IMR-90 (cell line): ENCODE measurements at regions not wholly inside any gene's neighbourhood (a gene's known extent, or its start where the extent isn't known, plus 50 kb on each side); places are given as distances from the start of the nearest gene placed in this dataset.

Source experiments
- ATAC-seq: fragments of 200-7000 bp; cut with Tn5 transposase; 2 replicates; pipeline ENCODE4 v1.9.1; 2020; ENCODE audit warnings: low read depth, mild to moderate bottlenecking, moderate library complexity
- BruUV-seq: library from RNA; stranded (reverse); fragments of 400-500 nt; replicated peaks from 2 replicates; lab custom pipeline; 2021; lab: Mats Ljungman, UMichigan
- CTCF ChIA-PET: fragments of 300-600 bp; formaldehyde crosslinking; extraction: SDS; loops from one replicate; lab custom pipeline; 2021; ENCODE audit warnings: antibody characterized with exemption; lab: Yijun Ruan, JAX
- POLR2A ChIA-PET: fragments of 300-600 bp; sonication (Branson Sonifier 250); formaldehyde crosslinking; loops from one replicate; lab custom pipeline; 2022; ENCODE audit warnings: antibody characterized with exemption; ENCODE audit not compliant: unreplicated experiment; lab: Charles Lee
- DNase-seq: peaks from one replicate; pipeline ENCODE4 v3.0.0; 2013
- H2AFZ ChIP-seq: replicated peaks from 2 replicates; pipeline ENCODE3; 2013; ENCODE audit warnings: low read length, mild to moderate bottlenecking; ENCODE audit not compliant: poor library complexity
- H2AK5ac ChIP-seq: 2 replicates; pipeline ENCODE4 v1.6.1; 2013; ENCODE audit warnings: low read depth, low read length, inconsistent platforms
- H2AK9ac ChIP-seq: replicated peaks from 2 replicates; pipeline ENCODE3; 2013; ENCODE audit warnings: mild to moderate bottlenecking, low read depth, low read length, moderate library complexity; ENCODE audit not compliant: poor library complexity
- H2BK120ac ChIP-seq: 2 replicates; pipeline ENCODE4 v1.6.1; 2013; ENCODE audit warnings: low read depth, low read length, inconsistent platforms
- H2BK15ac ChIP-seq: 3 replicates; pipeline ENCODE4 v1.6.1; 2013; ENCODE audit warnings: low read depth, low read length, inconsistent platforms
- H2BK20ac ChIP-seq: 2 replicates; pipeline ENCODE4 v1.6.1; 2013; ENCODE audit warnings: low read depth, mild to moderate bottlenecking, inconsistent platforms, low read length, moderate library complexity
- H2BK5ac ChIP-seq: 2 replicates; pipeline ENCODE4 v1.6.1; 2013; ENCODE audit warnings: mild to moderate bottlenecking, low read depth, low read length, inconsistent platforms; ENCODE audit not compliant: poor library complexity, severe bottlenecking
- H3K14ac ChIP-seq: replicated peaks from 2 replicates; pipeline ENCODE4 v1.6.1; 2013; ENCODE audit warnings: low read depth, low read length, inconsistent platforms
- H3K18ac ChIP-seq: 2 replicates; pipeline ENCODE4 v1.6.1; 2013; ENCODE audit warnings: low read depth, low read length, control low read depth
- H3K23ac ChIP-seq: 2 replicates; pipeline ENCODE4 v1.6.1; 2013; ENCODE audit warnings: low read depth, low read length, inconsistent platforms
- H3K27ac ChIP-seq: 2 replicates; pipeline ENCODE4 v1.5.1; 2013; ENCODE audit warnings: mild to moderate bottlenecking, control low read depth, low read length; ENCODE audit not compliant: insufficient read depth
- H3K27me3 ChIP-seq: 2 replicates; pipeline ENCODE4 v1.6.1; 2013; ENCODE audit warnings: low read length; ENCODE audit not compliant: control insufficient read depth, insufficient read depth
- H3K36me3 ChIP-seq: 2 replicates; pipeline ENCODE4 v1.6.1; 2013; ENCODE audit warnings: low read length, mixed read lengths; ENCODE audit not compliant: control insufficient read depth, insufficient read depth
- H3K4ac ChIP-seq: 2 replicates; pipeline ENCODE4 v1.6.1; 2013; ENCODE audit warnings: low read depth, low read length, inconsistent platforms
- H3K4me1 ChIP-seq: 2 replicates; pipeline ENCODE4 v1.6.1; 2013; ENCODE audit warnings: low read length, mixed read lengths; ENCODE audit not compliant: control insufficient read depth, insufficient read depth
- H3K4me2 ChIP-seq: 2 replicates; pipeline ENCODE4 v1.6.1; 2013; ENCODE audit warnings: low read depth, mild to moderate bottlenecking, control low read depth, low read length, moderate library complexity
- H3K4me3 ChIP-seq: 2 replicates; pipeline ENCODE4 v1.5.1; 2013; ENCODE audit warnings: low read depth, mild to moderate bottlenecking, control low read depth, low read length, moderate library complexity; ENCODE audit not compliant: insufficient read depth
- H3K56ac ChIP-seq: 2 replicates; pipeline ENCODE4 v1.6.1; 2013; ENCODE audit warnings: low read length, inconsistent platforms; ENCODE audit not compliant: insufficient read depth; ENCODE audit errors: extremely low read depth
- H3K79me1 ChIP-seq, 2 experiments: 2 replicates each; pipeline ENCODE4 v1.6.1; 2013; ENCODE audit warnings: low read length in 2 of 2, inconsistent platforms in 1 of 2, low read depth in 1 of 2
- H3K9ac ChIP-seq: 2 replicates; pipeline ENCODE4 v1.6.1; 2013; ENCODE audit warnings: low read depth, low read length, control low read depth
- H3K9me1 ChIP-seq: 2 replicates; pipeline ENCODE4 v1.6.1; 2013; ENCODE audit warnings: low read length, inconsistent platforms; ENCODE audit not compliant: insufficient read depth
- H3K9me3 ChIP-seq: 2 replicates; pipeline ENCODE4 v1.6.1; 2013; ENCODE audit warnings: low read length; ENCODE audit not compliant: control insufficient read depth, insufficient read depth
- H4K20me1 ChIP-seq: 2 replicates; pipeline ENCODE4 v1.6.1; 2013; ENCODE audit warnings: low read length, inconsistent platforms; ENCODE audit not compliant: insufficient read depth
- H4K5ac ChIP-seq: 2 replicates; pipeline ENCODE4 v1.6.1; 2013; ENCODE audit warnings: mild to moderate bottlenecking, low read depth, low read length, control low read depth
- H4K8ac ChIP-seq, 2 experiments: 2 replicates each; pipeline ENCODE4 v1.6.1; 2013; ENCODE audit warnings: low read depth in 2 of 2, low read length in 2 of 2, control low read depth in 1 of 2, inconsistent platforms in 1 of 2
- H4K91ac ChIP-seq: 2 replicates; pipeline ENCODE4 v1.6.1; 2013; ENCODE audit warnings: low read depth, low read length, inconsistent platforms; ENCODE audit not compliant: insufficient read depth
- CEBPB ChIP-seq: IDR thresholded peaks from 2 replicates; pipeline ENCODE4 v1.6.1; 2012; ENCODE audit warnings: low read depth, low read length, improper control_type of control experiment
- CTCF ChIP-seq: conservative IDR thresholded peaks from 2 replicates; pipeline ENCODE4 v1.5.1; 2012; ENCODE audit warnings: mild to moderate bottlenecking, low read depth, low read length, improper control_type of control experiment
- ELK1 ChIP-seq: fragments of 150-350 bp; IDR thresholded peaks from 2 replicates; pipeline ENCODE4 v1.6.1; 2016; ENCODE audit warnings: low read depth, mild to moderate bottlenecking, low read length, moderate library complexity, borderline replicate concordance
- FOS ChIP-seq: fragments of 150-350 bp; IDR thresholded peaks from 2 replicates; pipeline ENCODE4 v1.6.1; 2016; ENCODE audit warnings: low read depth, low read length
- MAFK ChIP-seq: IDR thresholded peaks from 2 replicates; pipeline ENCODE4 v1.6.1; 2012; ENCODE audit warnings: low read depth, low read length, improper control_type of control experiment
- MXI1 ChIP-seq: IDR thresholded peaks from 2 replicates; pipeline ENCODE4 v1.6.1; 2012; ENCODE audit warnings: low read depth, mild to moderate bottlenecking, low read length, moderate library complexity, borderline replicate concordance
- NFE2L2 ChIP-seq: fragments of 150-350 bp; IDR thresholded peaks from 2 replicates; pipeline ENCODE4 v1.6.1; 2016; ENCODE audit warnings: low read depth, mild to moderate bottlenecking, low read length
- RAD21 ChIP-seq: IDR thresholded peaks from 2 replicates; pipeline ENCODE4 v1.6.1; 2012; ENCODE audit warnings: low read length, improper control_type of control experiment
- RCOR1 ChIP-seq: IDR thresholded peaks from 2 replicates; pipeline ENCODE4 v1.6.1; 2012; ENCODE audit warnings: mild to moderate bottlenecking, low read length, improper control_type of control experiment; ENCODE audit not compliant: insufficient replicate concordance
- RFX5 ChIP-seq: IDR thresholded peaks from 2 replicates; pipeline ENCODE4 v1.8.0; 2012; ENCODE audit warnings: low read depth, mild to moderate bottlenecking, low read length, moderate library complexity
- SMC3 ChIP-seq: fragments of 150-350 bp; IDR thresholded peaks from 2 replicates; pipeline ENCODE4 v1.6.1; 2016; ENCODE audit warnings: low read depth, mild to moderate bottlenecking, antibody characterized with exemption, low read length, moderate library complexity
- USF2 ChIP-seq: fragments of 150-350 bp; IDR thresholded peaks from 2 replicates; pipeline ENCODE4 v1.6.1; 2017; ENCODE audit warnings: mild to moderate bottlenecking, antibody characterized with exemption, low read length, low read depth
- WGBS, 2 experiments: methylation state at CpG; one replicate each; pipeline versions ENCODE4 v1.1.5 to v1.1.7; 2013; ENCODE audit warnings: missing lambda C conversion rate in 2 of 2; ENCODE audit not compliant: insufficient read length in 1 of 2; ENCODE audit errors: extremely low coverage in 2 of 2; 5-methylcytosine and 5-hydroxymethylcytosine counted together
- dilution Hi-C: fragments of 300-500 bp; cut with HindIII; formaldehyde crosslinking; loops from one replicate; pipeline ENCODE4 v1.14.3; 2018; ENCODE audit warnings: low sequenced_read_pairs; ENCODE audit not compliant: unreplicated experiment
- in situ Hi-C: fragments of 300-500 bp; cut with MboI; formaldehyde crosslinking; loops from 3 replicates; pipeline ENCODE4 v1.14.3; 2019; ENCODE audit warnings: low sequenced_read_pairs, inconsistent platforms, mixed read lengths
- intact Hi-C: fragments of 100-400 bp; cut with micrococcal nuclease; formaldehyde crosslinking; loops from 2 replicates; pipeline ENCODE4 v1.10.0; 2022

GRCh38 chr2:226137201-226137811 lies 662.3 kb downstream of the IRS1 start (continued):
- TF ChIP-seq CEBPB, result peak; percentile 66

- no peak overlapping the region for H3K23ac ChIP-seq
- peak overlapping the region; percentile 82 for H2BK5ac ChIP-seq
- dilution Hi-C loops, result no loop called here
- peak overlapping the region; percentile 50; the same call in 1 of the 2 replicates for H2BK120ac ChIP-seq
- no peaks in the 10 kb centered on the region for H3K27me3 ChIP-seq
- peak overlapping the region; percentile 66; the same call in 1 of the 2 replicates for H2AK5ac ChIP-seq
- intact Hi-C loops, result no loop called here
- CTCF ChIA-PET, result interaction anchor here (1.1 kb wide), 1 partner anchor 11 kb away, joined by 3 read pairs; no protein-coding TSS in a partner anchor
- H3K9me3 ChIP-seq, result no peaks in the 10 kb centered on the region
- H3K9ac ChIP-seq, result no peak overlapping the region
- POLR2A ChIA-PET, result interaction anchor here (0.6 kb wide), 1 partner anchor 467 kb away, joined by 3 read pairs; no protein-coding TSS in a partner anchor
- no peak overlapping the region; a peak in 1 of 4 replicates for H4K8ac ChIP-seq
- no peak overlapping the region for H3K56ac ChIP-seq
- no peaks in the 10 kb centered on the region for H4K20me1 ChIP-seq
- peak overlapping the region; percentile 20; the same call in 1 of the 2 replicates for H3K4ac ChIP-seq
- no peaks in the 10 kb centered on the region for H3K36me3 ChIP-seq
- in situ Hi-C loops, result no loop called here
- BruUV-seq, result no TSS peak
- DNase-seq (no peak), ATAC-seq (no peak)
- peaks cover 9% of the 10 kb centered on the region for H3K4me1 ChIP-seq
- peak overlapping the region; percentile 88; the same call in 2 of the 3 replicates for H2BK15ac ChIP-seq
- H3K79me1 ChIP-seq, result no peaks in the 10 kb centered on the region
- peak overlapping the region; percentile 89 for H4K5ac ChIP-seq
- H3K18ac ChIP-seq, result peak overlapping the region; percentile 57; the same call in 1 of the 2 replicates
- H2AK9ac ChIP-seq, result peak overlapping the region; percentile 10
- H4K91ac ChIP-seq, result peak overlapping the region; percentile 68; the same call in 1 of the 2 replicates
- peak overlapping the region; percentile 45; the same call in 1 of the 2 replicates for H2BK20ac ChIP-seq
- H3K9me1 ChIP-seq, result no peaks in the 10 kb centered on the region
- H3K4me3 ChIP-seq, result no peak overlapping the region
- no CpG with 5 or more reads among the region's 4 CpGs for WGBS, 2 experiments
- H3K4me2 ChIP-seq, result no peak overlapping the region
- no peak overlapping the region for H2AFZ ChIP-seq
- peak overlapping the region; percentile 61; the same call in 1 of the 2 replicates for H3K27ac ChIP-seq
- H3K14ac ChIP-seq, result 0 out of 2 replicates have a peak overlapping the region, but pooled peaks have one; percentile 17
- TF ChIP-seq RAD21 (no peak), CTCF (no peak), FOS (no peak), CEBPB (no peak), USF2 (no peak), RFX5 (no peak), SMC3 (no peak), NFE2L2 (no peak), MXI1 (no peak), RCOR1 (no peak), MAFK (no peak), ELK1 (no peak)
Measured at GRCh38 chr2:226136739-226137138, 662.9 kb downstream of the IRS1 start.
